ENCODE measurements at regions not wholly inside any gene's neighbourhood (a gene's known extent, or its start where the extent isn't known, plus 50 kb on each side); places are given as distances from the start of the nearest gene placed in this dataset.

DNA sequence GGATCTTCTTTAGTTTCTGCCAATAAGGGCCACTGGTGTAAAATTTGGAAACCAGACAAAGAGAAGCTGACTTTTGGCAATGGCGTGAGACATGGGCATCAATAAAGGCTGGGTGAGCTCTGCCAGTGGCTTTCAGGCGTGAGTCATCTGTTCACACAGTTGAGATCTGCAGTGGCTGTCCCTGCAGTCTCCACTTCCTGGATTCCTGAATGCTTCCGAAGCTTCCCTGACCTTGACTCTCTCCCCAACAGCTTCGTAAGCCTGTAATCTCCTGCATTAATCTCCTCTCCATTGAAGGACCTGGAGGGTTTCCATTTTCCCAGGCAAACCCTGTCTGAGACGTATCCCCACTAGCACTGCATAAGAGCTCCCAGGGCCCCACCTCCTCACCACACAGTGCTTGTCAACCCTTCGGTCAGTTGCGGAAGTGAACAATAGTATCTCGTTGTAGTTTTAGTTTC is 574.7 kb downstream of the TBC1D22A start:
- Histone ChIP-seq H3K9me2 (ENCODE audit: insufficient read depth) (no peaks in the 10 kb centered on the region), H4K20me1 (replicated peaks; ENCODE audit: insufficient read depth) (no peaks in the 10 kb centered on the region), H3F3A (replicated peaks; ENCODE audit: low read depth) (no peaks in the 10 kb centered on the region), H3K79me2 (replicated peaks; ENCODE audit: insufficient read depth) (no peaks in the 10 kb centered on the region), H3K4me2 (no peak overlapping the region), H3K27ac (ENCODE audit: low read depth) (no peak overlapping the region), H3K4me3 (no peak overlapping the region), H3K4me1 (ENCODE audit: insufficient read depth) (no peaks in the 10 kb centered on the region), H3K36me3 (ENCODE audit: insufficient read depth) (peaks cover 11% of the 10 kb centered on the region), H3K27me3 (ENCODE audit: insufficient read depth) (no peaks in the 10 kb centered on the region), H2AFZ (no peak overlapping the region)
- H3K36me3 Mint-ChIP-seq (ENCODE audit: low read depth) = peaks cover 54% of the 10 kb centered on the region
- H3K9me3 Mint-ChIP-seq = peaks cover 98% of the 10 kb centered on the region
- no peak overlapping the region for H3K27ac Mint-ChIP-seq
- TF ChIP-seq CREB1 (CRISPR knock-in tag; IDR thresholded peaks at IDR 0.05; ENCODE audit: low read depth) (no peak), ZNF331 (CRISPR knock-in tag; IDR thresholded peaks at IDR 0.05; ENCODE audit: low read depth) (no peak), ZNF114 (CRISPR knock-in tag; IDR thresholded peaks at IDR 0.05) (no peak), REST (IDR thresholded peaks at IDR 0.05; ENCODE audit: unreplicated experiment) (no peak), POLR2AphosphoS5 (IDR thresholded peaks at IDR 0.05; ENCODE audit: low read depth) (no peak), NANOG (IDR thresholded peaks at IDR 0.05; ENCODE audit: borderline replicate concordance) (no peak), EZH2phosphoT487 (IDR thresholded peaks at IDR 0.05; ENCODE audit: unreplicated experiment) (no peak), JUNB (IDR thresholded peaks at IDR 0.05; ENCODE audit: unreplicated experiment) (no peak), CTCF (conservative IDR thresholded peaks at IDR 0.05; ENCODE audit: low read depth in 2 of 2) (no peak), ETS1 (IDR thresholded peaks at IDR 0.05) (no peak), EZH2 (IDR thresholded peaks at IDR 0.05; ENCODE audit: low read depth, unreplicated experiment) (no peak), STAT1 (IDR thresholded peaks at IDR 0.05; ENCODE audit: unreplicated experiment) (no peak)
- H3K4me1 Mint-ChIP-seq = no peaks in the 10 kb centered on the region
- peaks cover 5% of the 10 kb centered on the region for H3K27me3 Mint-ChIP-seq (ENCODE audit: insufficient read depth, low read depth, poor library complexity)
- no peak overlapping the region for H3K4me3 Mint-ChIP-seq
- ATAC-seq (no peak), DNase-seq (ENCODE audit: low spot score) (no peak)

Data from GM23338 (cell line).